ENCODE measurements at regions not wholly inside any gene's neighbourhood (a gene's known extent, or its start where the extent isn't known, plus 50 kb on each side); places are given as distances from the start of the nearest gene placed in this dataset.

GRCh38 chr5:99034336-99034735, 105.5 kb upstream of the CHD1 start:
- intact Hi-C loops (cut with micrococcal nuclease): no loop called here
- RAD21 ChIA-PET (ENCODE audit: low non-redundant PET in 1 of 2, low total read pairs in 2 of 2, uncharacterized antibody in 2 of 2, unreplicated experiment in 2 of 2): no interaction called here
- H3K9me3 ChIP-seq (ENCODE audit: control insufficient read depth in 1 of 2, insufficient read depth in 1 of 2, low read depth in 1 of 2, low read length in 2 of 2): no peaks in the 10 kb centered on the region
- no peaks in the 10 kb centered on the region for H3K36me3 ChIP-seq (ENCODE audit: control insufficient read depth in 1 of 2, insufficient read depth in 2 of 2, low read length in 2 of 2)
- no TSS peak for BruUV-seq (replicated peaks)
- POLR2A ChIA-PET: no interaction called here
- H3K27me3 ChIP-seq (ENCODE audit: insufficient read depth, low read length): no peaks in the 10 kb centered on the region
- no peaks in the 10 kb centered on the region for H4K20me1 ChIP-seq (ENCODE audit: insufficient read depth)
- H3K27ac ChIP-seq (ENCODE audit: low read depth, low read length): no peak overlapping the region
- no peaks in the 10 kb centered on the region for H3K9me2 ChIP-seq (ENCODE audit: insufficient read depth)
- no peak for ATAC-seq
- H2AFZ ChIP-seq (ENCODE audit: low read depth, low read length, poor library complexity, severe bottlenecking): no peak overlapping the region
- no peak overlapping the region for H3K4me2 ChIP-seq (ENCODE audit: low read length)
- DNase-seq (ENCODE audit: low read depth, low spot score): no peak
- H3K79me2 ChIP-seq (ENCODE audit: insufficient read depth, low read length): no peaks in the 10 kb centered on the region
- peaks cover 0 to 11% of the 10 kb centered on the region in 2 experiments; a peak in 1 of 4 replicates for H3K4me1 ChIP-seq (ENCODE audit: control insufficient read depth in 1 of 2, insufficient read depth in 2 of 2, low read length in 2 of 2)
- TF ChIP-seq SRF (IDR thresholded peaks at IDR 0.05; ENCODE audit: low read depth) (no peak), POLR2AphosphoS5 (IDR thresholded peaks at IDR 0.05; ENCODE audit: low read depth, low read length) (no peak), FOSL1 (IDR thresholded peaks at IDR 0.05; ENCODE audit: low read depth) (no peak), POLR2A (IDR thresholded peaks at IDR 0.05; ENCODE audit: borderline replicate concordance, extremely low read depth, insufficient read depth, insufficient read length) (no peak), REST (IDR thresholded peaks at IDR 0.05; ENCODE audit: low read depth) (no peak), YY1 (IDR thresholded peaks at IDR 0.05; ENCODE audit: extremely low read depth, insufficient replicate concordance, low read depth, low read length) (no peak), ZBTB33 (IDR thresholded peaks at IDR 0.05; ENCODE audit: extremely low read depth, insufficient replicate concordance, low read length) (no peak), ZNF274 (IDR thresholded peaks at IDR 0.05; ENCODE audit: low read depth, low read length) (no peak), TCF7L2 (IDR thresholded peaks at IDR 0.05; ENCODE audit: borderline replicate concordance, extremely low read depth, insufficient read depth, insufficient read length) (no peak)
- no peak overlapping the region for H3K4me3 ChIP-seq (replicated peaks in 1 of 2; ENCODE audit: low read depth in 1 of 2, low read length in 2 of 2)
- CTCF ChIA-PET: no interaction called here
- no peak overlapping the region for H3K9ac ChIP-seq (ENCODE audit: low read length)
